ENCODE measurements at regions not wholly inside any gene's neighbourhood (a gene's known extent, or its start where the extent isn't known, plus 50 kb on each side); places are given as distances from the start of the nearest gene placed in this dataset.

- H3K4me3 ChIP-seq (ENCODE audit: low read depth, low read length): no peak overlapping the region
- TF ChIP-seq, protein P1, sequence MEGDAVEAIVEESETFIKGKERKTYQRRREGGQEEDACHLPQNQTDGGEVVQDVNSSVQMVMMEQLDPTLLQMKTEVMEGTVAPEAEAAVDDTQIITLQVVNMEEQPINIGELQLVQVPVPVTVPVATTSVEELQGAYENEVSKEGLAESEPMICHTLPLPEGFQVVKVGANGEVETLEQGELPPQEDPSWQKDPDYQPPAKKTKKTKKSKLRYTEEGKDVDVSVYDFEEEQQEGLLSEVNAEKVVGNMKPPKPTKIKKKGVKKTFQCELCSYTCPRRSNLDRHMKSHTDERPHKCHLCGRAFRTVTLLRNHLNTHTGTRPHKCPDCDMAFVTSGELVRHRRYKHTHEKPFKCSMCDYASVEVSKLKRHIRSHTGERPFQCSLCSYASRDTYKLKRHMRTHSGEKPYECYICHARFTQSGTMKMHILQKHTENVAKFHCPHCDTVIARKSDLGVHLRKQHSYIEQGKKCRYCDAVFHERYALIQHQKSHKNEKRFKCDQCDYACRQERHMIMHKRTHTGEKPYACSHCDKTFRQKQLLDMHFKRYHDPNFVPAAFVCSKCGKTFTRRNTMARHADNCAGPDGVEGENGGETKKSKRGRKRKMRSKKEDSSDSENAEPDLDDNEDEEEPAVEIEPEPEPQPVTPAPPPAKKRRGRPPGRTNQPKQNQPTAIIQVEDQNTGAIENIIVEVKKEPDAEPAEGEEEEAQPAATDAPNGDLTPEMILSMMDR (IDR thresholded peaks at IDR 0.05; ENCODE audit: low read depth, low read length): no peak
Measured at GRCh38 chr2:8361930-8362329, 319.9 kb upstream of the ID2 start.

DNA sequence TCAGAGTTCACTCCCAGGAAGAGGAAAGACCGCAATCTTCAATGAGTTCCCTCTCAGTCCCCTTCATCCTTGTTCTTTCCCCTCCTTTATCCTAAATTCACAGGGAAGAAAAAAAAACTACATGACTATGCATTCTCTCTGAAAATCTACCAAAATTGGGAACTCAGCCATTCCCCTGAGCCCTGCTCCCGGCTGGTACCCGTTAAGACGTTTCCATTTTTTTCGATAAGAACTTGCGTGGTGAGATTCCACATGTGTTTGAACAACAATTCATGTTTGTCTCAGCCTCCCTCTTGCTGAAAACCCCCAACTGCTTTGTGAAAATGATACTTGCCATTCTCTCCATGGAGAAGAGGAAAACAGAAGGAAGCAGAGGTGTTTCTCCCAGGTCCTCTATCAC is 318.7 kb upstream of the ID2 start:
- H3K4me3 ChIP-seq (ENCODE audit: low read depth, low read length): no peak overlapping the region
- TF ChIP-seq, protein P1 (IDR thresholded peaks at IDR 0.05; ENCODE audit: low read depth, low read length): no peak

GRCh38 chr2:8364668-8365067 is 317.2 kb upstream of the ID2 start:
- TF ChIP-seq, protein P1 (IDR thresholded peaks at IDR 0.05; ENCODE audit: low read depth, low read length): no peak
- H3K4me3 ChIP-seq (ENCODE audit: low read depth, low read length): no peak overlapping the region

- no peak overlapping the region for H3K4me3 ChIP-seq (ENCODE audit: low read depth, low read length)
- TF ChIP-seq, protein P1 (IDR thresholded peaks at IDR 0.05; ENCODE audit: low read depth, low read length): no peak
Measured at GRCh38 chr2:8365331-8365910, 316.4 kb upstream of the ID2 start.

DNA sequence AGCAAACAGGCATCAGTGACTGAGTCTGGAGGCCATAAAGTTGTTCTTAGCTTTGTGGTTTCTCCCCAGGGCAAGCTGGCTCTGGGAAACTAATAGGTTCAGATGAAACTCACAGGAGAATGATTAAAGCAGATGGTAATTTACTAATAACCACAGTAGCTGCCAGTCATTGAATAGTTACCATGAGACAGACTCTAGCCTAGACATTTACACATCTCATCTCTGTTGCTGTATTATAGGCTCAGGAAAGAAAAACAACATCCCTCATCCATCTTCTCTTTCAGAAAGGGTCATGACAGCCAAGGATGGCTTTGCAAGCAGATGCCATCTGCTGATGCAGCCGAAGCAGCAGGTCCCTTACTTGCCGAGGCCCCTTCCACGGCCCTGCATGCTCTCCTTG is 314.0 kb upstream of the ID2 start:
- H3K4me3 ChIP-seq (ENCODE audit: low read depth, low read length): no peak overlapping the region
- TF ChIP-seq, protein P1 (IDR thresholded peaks at IDR 0.05; ENCODE audit: low read depth, low read length): no peak

- H3K4me3 ChIP-seq (ENCODE audit: low read depth, low read length): no peak overlapping the region
- TF ChIP-seq, protein P1 (IDR thresholded peaks at IDR 0.05; ENCODE audit: low read depth, low read length): no peak
Measured at GRCh38 chr2:8368463-8368862, 313.4 kb upstream of the ID2 start.

- TF ChIP-seq, protein P1 (IDR thresholded peaks at IDR 0.05; ENCODE audit: low read depth, low read length): no peak
- H3K4me3 ChIP-seq (ENCODE audit: low read depth, low read length): no peak overlapping the region
Measured at GRCh38 chr2:8369522-8369921, 312.3 kb upstream of the ID2 start.
